Keratinocyte (primary cell): ENCODE measurements at regions not wholly inside any gene's neighbourhood (a gene's known extent, or its start where the extent isn't known, plus 50 kb on each side); places are given as distances from the start of the nearest gene placed in this dataset.

Experiments used
- DNase-seq: peaks from one replicate; pipeline ENCODE4 v3.0.0-alpha.2; 2011; ENCODE audit warnings: low read depth, missing footprints, low spot score
- FAIRE-seq: peaks from 2 replicates; lab custom pipeline; 2011; peaks lifted over from hg19 to GRCh38; lab: Jason Lieb, UNC
- H2AFZ ChIP-seq: 2 replicates; pipeline ENCODE4 v1.6.0; 2012; ENCODE audit warnings: low read length, control low read depth, inconsistent platforms; ENCODE audit not compliant: control insufficient read depth
- H3K27ac ChIP-seq: 2 replicates; pipeline ENCODE4 v1.5.1; 2011; ENCODE audit warnings: low read length; ENCODE audit not compliant: control insufficient read depth, insufficient read depth
- H3K27me3 ChIP-seq: 3 replicates; pipeline ENCODE4 v1.6.0; 2011; ENCODE audit warnings: low read length; ENCODE audit not compliant: control insufficient read depth, insufficient read depth; ENCODE audit errors: extremely low read depth
- H3K36me3 ChIP-seq, 2 experiments: 2 replicates in 1 of 2; 3 replicates in 1 of 2; pipeline ENCODE4 v1.5.1; 2011; ENCODE audit warnings: low read length in 2 of 2, mild to moderate bottlenecking in 1 of 2; ENCODE audit not compliant: control insufficient read depth in 2 of 2, insufficient read depth in 2 of 2; ENCODE audit errors: extremely low read depth in 1 of 2
- H3K4me1 ChIP-seq: 3 replicates; pipeline ENCODE4 v1.5.1; 2011; ENCODE audit warnings: low read length; ENCODE audit not compliant: control insufficient read depth, insufficient read depth; ENCODE audit errors: extremely low read depth
- H3K4me2 ChIP-seq: 3 replicates; pipeline ENCODE4 v1.6.0; 2011; ENCODE audit warnings: low read depth, low read length; ENCODE audit not compliant: control insufficient read depth, insufficient read depth; ENCODE audit errors: extremely low read depth
- H3K4me3 ChIP-seq, 3 experiments: fragments of 200-600 bp in 1 of 3; sonication (generic) in 1 of 3; 2 replicates in 2 of 3; 3 replicates in 1 of 3; pipeline ENCODE4 v1.5.1; 2011 to 2016; ENCODE audit warnings: low read length in 3 of 3, mild to moderate bottlenecking in 3 of 3, control low read depth in 2 of 3, inconsistent platforms in 1 of 3, low read depth in 1 of 3, mixed read lengths in 1 of 3, mixed run types in 1 of 3, moderate library complexity in 1 of 3; ENCODE audit not compliant: control insufficient read depth in 2 of 3, insufficient read depth in 2 of 3; ENCODE audit errors: extremely low read depth in 1 of 3
- H3K79me2 ChIP-seq: 2 replicates; pipeline ENCODE4 v1.6.0; 2012; ENCODE audit warnings: low read length; ENCODE audit not compliant: control insufficient read depth, insufficient read depth
- H3K9ac ChIP-seq: 3 replicates; pipeline ENCODE4 v1.6.0; 2011; ENCODE audit warnings: low read length; ENCODE audit not compliant: control insufficient read depth, insufficient read depth; ENCODE audit errors: extremely low read depth
- H3K9me1 ChIP-seq: 3 replicates; pipeline ENCODE4 v1.6.0; 2011; ENCODE audit warnings: low read length; ENCODE audit not compliant: control insufficient read depth, insufficient read depth; ENCODE audit errors: extremely low read depth
- H3K9me3 ChIP-seq: 2 replicates; pipeline ENCODE4 v1.5.1; 2012; ENCODE audit warnings: low read depth, low read length; ENCODE audit not compliant: control insufficient read depth
- H4K20me1 ChIP-seq: 3 replicates; pipeline ENCODE4 v1.6.0; 2011; ENCODE audit warnings: low read length; ENCODE audit not compliant: control insufficient read depth, insufficient read depth; ENCODE audit errors: extremely low read depth
- CTCF ChIP-seq, 3 experiments: IDR thresholded peaks in 1 of 3; conservative IDR thresholded peaks in 1 of 3; optimal IDR thresholded peaks in 1 of 3; 2 replicates in 2 of 3; 3 replicates in 1 of 3; pipeline versions ENCODE3 to v1.5.1; 2011; ENCODE audit warnings: low read length in 3 of 3, mild to moderate bottlenecking in 3 of 3, moderate library complexity in 2 of 3, control low read depth in 1 of 3, inconsistent platforms in 1 of 3; ENCODE audit not compliant: insufficient read depth in 2 of 3; ENCODE audit errors: extremely low read depth in 1 of 3
- EZH2 ChIP-seq: IDR thresholded peaks from one replicate; pipeline ENCODE4 v1.6.1; 2012; ENCODE audit warnings: inconsistent platforms, mild to moderate bottlenecking, low read length, moderate library complexity
- dilution Hi-C: fragments of 300-500 bp; cut with MboI; formaldehyde crosslinking; loops from one replicate; pipeline ENCODE4 v1.7.0; 2020; ENCODE audit warnings: low sequenced_read_pairs; ENCODE audit not compliant: extremely low pct_ligation_motif_present

- DNase-seq: no peak
- Histone ChIP-seq H3K9me1 (no peaks in the 10 kb centered on the region), H2AFZ (no peak overlapping the region), H4K20me1 (no peaks in the 10 kb centered on the region), H3K27ac (no peak overlapping the region), H3K9me3 (no peaks in the 10 kb centered on the region), H3K4me2 (no peak overlapping the region), H3K9ac (no peak overlapping the region), H3K36me3 (no peaks in the 10 kb centered on the region), H3K4me1 (no peaks in the 10 kb centered on the region), H3K79me2 (no peaks in the 10 kb centered on the region), H3K27me3 (no peaks in the 10 kb centered on the region), H3K4me3 (no peak overlapping the region)
- dilution Hi-C loops: no loop called here
- no peak for FAIRE-seq
- no peak for TF ChIP-seq EZH2
These were observed 62.1 kb upstream of the ADAMTS18 start for GRCh38 chr16:77496934-77497333.

GRCh38 chr16:77499373-77500285 lies 64.8 kb upstream of the ADAMTS18 start:
- no peaks in the 10 kb centered on the region for H3K27me3 ChIP-seq
- no peaks in the 10 kb centered on the region for H4K20me1 ChIP-seq
- H3K4me1 ChIP-seq: no peaks in the 10 kb centered on the region
- H3K4me3 ChIP-seq: no peak overlapping the region
- no peak overlapping the region for H2AFZ ChIP-seq
- H3K79me2 ChIP-seq: no peaks in the 10 kb centered on the region
- no peak for FAIRE-seq
- H3K9me3 ChIP-seq: no peaks in the 10 kb centered on the region
- H3K9me1 ChIP-seq: no peaks in the 10 kb centered on the region
- H3K9ac ChIP-seq: no peak overlapping the region
- dilution Hi-C loops: no loop called here
- H3K36me3 ChIP-seq: no peaks in the 10 kb centered on the region
- H3K27ac ChIP-seq: no peak overlapping the region
- no peak for DNase-seq
- no peak overlapping the region for H3K4me2 ChIP-seq
- TF ChIP-seq EZH2: no peak
- no peak for TF ChIP-seq CTCF (optimal IDR thresholded peaks at IDR 0.05 in 1 of 3, IDR thresholded peaks at IDR 0.05 in 1 of 3, conservative IDR thresholded peaks at IDR 0.05 in 1 of 3; ENCODE audit: extremely low read depth in 1 of 3, insufficient read depth in 2 of 3, low read length in 3 of 3)
